Fibroblast of skin of right biceps (primary cell): ENCODE measurements at regions not wholly inside any gene's neighbourhood (a gene's known extent, or its start where the extent isn't known, plus 50 kb on each side); places are given as distances from the start of the nearest gene placed in this dataset.

Experiments used
- DNase-seq: peaks from one replicate; pipeline ENCODE4 v3.0.0-alpha.2; 2013

- DNase-seq: no peak
These were observed 58.6 kb upstream of the NYAP2 start for GRCh38 chr2:225340923-225341322.

GRCh38 chr2:225337183-225337582, 62.3 kb upstream of the NYAP2 start:
- DNase-seq: peak; percentile 74

DNA sequence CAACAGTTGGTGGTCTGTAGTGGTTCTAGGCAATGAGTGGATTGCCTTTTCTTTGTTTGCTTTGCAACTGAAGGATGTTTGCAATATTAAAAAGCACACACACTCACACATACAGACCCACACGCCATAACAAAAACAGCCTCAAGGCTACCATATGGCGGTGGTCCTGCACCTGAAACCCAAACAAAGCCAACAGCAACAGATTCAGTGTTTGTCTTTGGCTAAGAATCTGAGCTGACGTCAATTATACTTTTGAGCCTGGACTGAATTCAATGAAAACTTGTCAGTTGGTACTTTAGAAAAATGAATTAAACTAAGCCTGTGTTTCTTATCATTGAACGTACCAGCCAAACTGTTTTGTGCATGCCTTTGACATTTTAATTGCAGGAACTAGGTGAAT, 65.0 kb upstream of the NYAP2 start:
- no peak for DNase-seq

- no peak for DNase-seq
These were observed 71.3 kb upstream of the NYAP2 start for GRCh38 chr2:225328192-225328591.

DNA sequence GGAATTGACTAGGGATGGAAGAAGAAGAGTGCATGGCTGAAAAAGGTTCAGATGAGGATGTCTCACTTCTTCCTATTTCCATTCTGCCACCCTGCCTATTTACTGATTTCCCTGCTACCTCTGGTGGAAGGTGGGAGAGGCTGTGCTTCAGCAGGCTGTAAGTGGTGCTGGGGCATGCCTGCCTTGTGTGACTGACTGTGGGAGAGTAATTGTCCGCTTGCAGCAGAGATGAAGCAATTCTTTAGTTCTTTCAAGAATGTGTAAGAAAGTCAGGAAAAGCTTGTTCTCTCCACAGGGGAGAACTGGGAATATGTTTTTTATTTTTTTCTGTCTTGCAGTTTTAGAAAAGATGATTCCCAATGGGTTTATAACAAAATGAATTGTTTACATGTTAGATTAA, 72.5 kb upstream of the NYAP2 start:
- DNase-seq: no peak

DNA sequence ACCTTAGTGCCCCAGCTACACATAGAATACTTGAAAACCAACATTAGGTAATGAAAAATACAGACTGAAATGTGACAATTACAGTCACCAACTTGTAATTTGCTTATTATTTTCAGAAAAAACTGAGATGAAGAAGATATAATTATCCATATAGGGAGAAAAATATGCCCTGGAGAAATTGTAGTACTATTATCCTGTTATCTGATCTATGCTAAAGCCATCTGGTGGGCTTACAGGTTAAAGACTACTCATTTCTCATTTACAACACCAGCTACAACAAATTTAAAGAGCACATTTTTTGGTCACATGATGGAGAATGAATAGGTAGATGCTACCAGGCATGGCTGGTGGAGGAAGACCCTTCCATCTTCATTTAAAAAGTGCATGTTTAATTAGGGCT, 79.6 kb upstream of the NYAP2 start:
- DNase-seq: no peak

DNA sequence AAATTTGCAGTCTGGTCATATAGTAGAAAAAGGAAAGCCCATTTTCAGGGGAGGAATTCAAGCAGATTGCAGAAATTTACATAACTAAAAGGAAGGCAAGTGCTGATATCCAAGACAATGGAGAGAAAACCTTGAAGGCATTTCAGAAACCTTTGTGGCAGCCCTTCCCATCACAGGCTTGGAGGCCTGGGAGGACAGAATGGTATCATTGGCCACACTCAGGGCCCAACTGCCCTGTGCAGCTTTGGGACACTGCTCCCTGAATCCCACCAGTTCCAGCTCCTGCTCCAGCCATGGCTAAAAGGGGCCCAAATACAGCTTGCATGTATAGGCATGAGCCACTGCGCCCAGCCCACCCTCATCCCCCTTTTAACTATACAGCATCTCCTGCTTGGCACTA, 81.1 kb upstream of the NYAP2 start:
- DNase-seq: no peak

GRCh38 chr2:225317186-225317585, 82.3 kb upstream of the NYAP2 start:
- DNase-seq: no peak

GRCh38 chr2:225310745-225311144, 88.8 kb upstream of the NYAP2 start:
- DNase-seq: no peak

DNA sequence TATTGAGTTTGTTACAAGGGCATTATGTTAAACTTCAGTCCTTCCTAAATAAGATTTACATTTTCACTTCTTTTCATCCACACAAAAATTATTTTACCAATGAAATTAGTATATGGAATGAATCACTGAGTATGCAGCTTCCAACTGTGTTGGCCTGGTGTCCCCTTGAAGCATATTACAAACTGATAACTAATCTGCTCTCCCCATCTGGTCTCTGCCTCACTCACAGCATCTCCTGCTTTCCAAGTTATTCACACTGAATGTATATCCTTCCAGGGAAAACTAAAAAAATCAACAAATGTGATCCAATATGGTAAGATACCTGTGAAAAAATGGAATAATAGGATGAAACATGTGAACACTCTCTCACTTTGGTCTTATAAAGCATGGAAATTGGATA, 90.0 kb upstream of the NYAP2 start:
- no peak for DNase-seq

DNA sequence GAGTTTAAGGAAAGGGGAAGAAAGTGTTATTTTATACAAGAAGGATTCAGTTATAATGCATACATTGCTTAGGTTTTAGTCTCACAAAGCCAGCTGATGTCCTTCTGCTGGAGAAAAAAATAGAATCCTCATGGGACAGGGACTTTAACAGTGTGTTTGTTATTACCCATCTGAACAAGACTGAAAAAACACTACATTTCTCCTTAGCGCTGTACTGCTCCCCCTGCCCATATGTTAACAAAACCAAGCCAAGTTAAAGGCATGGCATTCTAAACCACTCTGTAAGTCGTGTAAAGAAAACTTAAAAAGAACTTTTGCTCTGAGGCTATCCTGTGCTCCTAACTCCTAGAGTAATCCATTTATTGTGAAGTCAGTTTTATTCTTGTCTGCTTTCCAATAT, 102.6 kb upstream of the NYAP2 start:
- DNase-seq: no peak

GRCh38 chr2:225295102-225295501, 104.4 kb upstream of the NYAP2 start:
- DNase-seq: no peak

GRCh38 chr2:225293638-225294037, 105.9 kb upstream of the NYAP2 start:
- no peak for DNase-seq

DNA sequence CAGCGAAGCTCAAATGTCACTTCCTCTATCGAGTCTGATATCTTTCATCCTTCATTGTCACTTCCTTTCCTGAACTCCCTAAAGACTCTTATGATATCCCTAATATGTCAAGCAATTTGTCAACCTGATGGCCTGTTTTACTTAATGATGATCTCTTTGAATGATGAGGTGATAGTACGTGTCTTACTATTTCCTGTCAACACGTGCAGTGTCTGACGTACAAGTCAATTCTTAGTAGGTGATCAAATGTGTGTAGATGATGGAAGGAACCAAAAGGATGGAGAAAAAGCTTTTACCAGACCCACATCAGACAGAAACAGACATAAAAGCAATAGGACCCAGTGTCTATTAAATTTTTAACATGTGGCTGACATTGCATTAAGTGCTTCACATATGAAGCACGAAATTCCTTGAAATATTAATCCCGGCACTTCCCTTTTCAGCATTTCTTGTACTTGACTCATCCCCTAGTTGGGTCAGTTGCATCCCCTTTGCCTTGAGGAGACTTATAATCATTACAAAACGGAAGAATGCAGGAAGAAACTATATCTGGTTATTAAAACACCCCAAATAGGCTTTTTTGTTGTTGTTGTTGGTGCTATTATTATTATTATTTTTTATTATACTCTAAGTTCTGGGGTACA, 108.6 kb upstream of the NYAP2 start:
- DNase-seq: peak; percentile 17

GRCh38 chr2:225289659-225290058, 109.9 kb upstream of the NYAP2 start:
- no peak for DNase-seq

- DNase-seq: no peak
These were observed 110.5 kb upstream of the NYAP2 start for GRCh38 chr2:225288986-225289385.

GRCh38 chr2:225282858-225283710, 116.4 kb upstream of the NYAP2 start:
- peak; percentile 58 for DNase-seq

- DNase-seq: no peak
These were observed 123.3 kb upstream of the NYAP2 start for GRCh38 chr2:225276207-225276606.

GRCh38 chr2:225275443-225275842, 124.1 kb upstream of the NYAP2 start:
- DNase-seq: no peak

- peak; percentile 53 for DNase-seq
These were observed 124.8 kb upstream of the NYAP2 start for GRCh38 chr2:225274751-225275150.

GRCh38 chr2:225272173-225272572, 127.3 kb upstream of the NYAP2 start:
- no peak for DNase-seq

DNA sequence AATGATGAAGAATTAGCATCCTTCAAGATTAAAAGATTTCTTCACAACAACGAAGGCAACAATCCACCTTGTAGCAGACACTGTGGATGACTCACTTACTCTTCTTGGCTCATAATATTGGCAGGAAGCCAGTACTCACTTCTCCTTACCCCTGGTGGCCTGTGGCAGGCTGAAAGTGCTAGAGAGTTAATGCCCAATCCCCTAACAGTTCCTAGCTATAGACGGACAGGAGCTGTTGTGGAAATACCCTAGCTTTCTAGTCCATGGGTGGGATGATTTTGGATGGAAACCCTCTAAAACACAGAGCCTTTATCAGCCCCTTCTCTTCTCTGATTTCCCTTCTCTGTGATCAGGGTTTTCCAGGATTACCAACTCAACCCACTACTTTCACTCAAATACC, 128.6 kb upstream of the NYAP2 start:
- DNase-seq: peak; percentile 66

DNA sequence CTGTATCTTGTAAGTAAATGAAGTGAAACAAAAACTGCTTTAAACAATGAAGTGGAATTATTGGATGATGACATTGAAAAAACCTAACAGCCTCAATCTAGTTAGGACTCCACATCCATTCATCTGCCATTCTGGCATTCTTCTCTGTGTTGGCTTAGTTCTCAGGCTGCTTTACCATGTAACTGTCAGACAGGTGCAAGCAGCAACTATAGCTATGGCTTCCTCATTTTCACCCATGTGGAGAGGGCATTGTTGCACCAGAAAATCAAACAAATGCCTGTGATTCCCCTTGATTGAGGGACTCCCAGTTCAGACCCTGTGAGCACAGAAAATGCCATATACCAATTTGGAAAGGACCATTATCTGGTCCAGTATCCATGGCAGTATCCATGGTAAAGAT, 129.5 kb upstream of the NYAP2 start:
- DNase-seq: no peak

DNA sequence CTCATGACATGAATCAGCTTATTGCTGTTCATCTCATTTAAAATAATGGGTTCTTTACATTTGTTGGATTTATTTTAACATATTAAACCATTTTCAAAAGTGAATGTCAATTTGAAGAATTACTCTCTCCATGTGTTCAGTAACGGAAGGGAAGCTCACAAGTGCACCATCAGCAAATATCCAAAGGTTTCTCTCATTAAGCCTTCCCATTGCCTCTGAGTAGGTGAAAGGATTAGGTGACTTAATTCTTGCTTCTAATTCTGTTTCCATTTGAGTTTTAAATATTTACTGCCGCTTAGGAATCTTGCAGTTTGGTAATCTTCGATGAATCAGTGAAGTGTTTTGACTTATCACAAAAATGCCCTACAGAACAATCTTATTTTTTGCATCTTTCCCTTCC, 145.1 kb upstream of the NYAP2 start:
- DNase-seq: no peak

GRCh38 chr2:225244933-225245332, 154.6 kb upstream of the NYAP2 start:
- no peak for DNase-seq
